ENCODE measurements at regions not wholly inside any gene's neighbourhood (a gene's known extent, or its start where the extent isn't known, plus 50 kb on each side); places are given as distances from the start of the nearest gene placed in this dataset.

- no peak for TF ChIP-seq HSF1 (IDR thresholded peaks at IDR 0.05; ENCODE audit: low read depth, low read length)
- TF ChIP-seq MXI1 (IDR thresholded peaks at IDR 0.05; ENCODE audit: low read depth, low read length), result no peak
- no peak for TF ChIP-seq KDM1A (IDR thresholded peaks at IDR 0.05; ENCODE audit: borderline replicate concordance)
- no peak for TF ChIP-seq RAD51 (IDR thresholded peaks at IDR 0.05)
- no peak for TF ChIP-seq MTA2 (IDR thresholded peaks at IDR 0.05; ENCODE audit: low read depth)
- TF ChIP-seq JUND (IDR thresholded peaks at IDR 0.05; ENCODE audit: low read depth, low read length), result no peak
- no peak for TF ChIP-seq CEBPZ (IDR thresholded peaks at IDR 0.05; ENCODE audit: low read depth, low read length)
- TF ChIP-seq SUPT20H (IDR thresholded peaks at IDR 0.05; ENCODE audit: borderline replicate concordance, control insufficient read depth, low read depth, low read length), result no peak
- no peak for TF ChIP-seq TCF7 (IDR thresholded peaks at IDR 0.05; ENCODE audit: borderline replicate concordance)
- no peak for TF ChIP-seq JUNB (IDR thresholded peaks at IDR 0.05)
- no peak for TF ChIP-seq EP300 (IDR thresholded peaks at IDR 0.05; ENCODE audit: borderline replicate concordance in 1 of 2, control insufficient read depth in 1 of 2, low read depth in 2 of 2, low read length in 2 of 2)
- TF ChIP-seq FOXM1 (IDR thresholded peaks at IDR 0.05; ENCODE audit: low read depth, low read length), result no peak
Observed at GRCh38 chr6:56860475-56860874, 94.4 kb upstream of the BEND6 start (continued).
